Activated CD8-positive, alpha-beta memory T cell treated with anti-CD3 and anti-CD28 coated beads, Interleukin-2, amount 10 ng/mL, durations not matched to agents 7 days and 5 days (primary cell): ENCODE measurements at regions not wholly inside any gene's neighbourhood (a gene's known extent, or its start where the extent isn't known, plus 50 kb on each side); places are given as distances from the start of the nearest gene placed in this dataset.

Source experiments
- ATAC-seq: fragments of 150-1000 bp; cut with Tn5 transposase; one replicate; pipeline ENCODE4 v1.10.0; 2021; ENCODE audit warnings: moderate library complexity
- CTCF ChIA-PET: fragments of 350-600 bp; sonication (Branson Sonifier 250); formaldehyde crosslinking; loops from one replicate; lab custom pipeline; 2021; ENCODE audit warnings: antibody characterized with exemption; lab: Charles Lee
- DNase-seq: peaks from one replicate; pipeline ENCODE4 v3.0.0-alpha.2; 2020
- H3K27ac Mint-ChIP-seq: one replicate; pipeline ENCODE4 v1.8.0; 2021; ENCODE audit warnings: mild to moderate bottlenecking, mixed read lengths
- H3K27me3 Mint-ChIP-seq: one replicate; pipeline ENCODE4 v1.8.0; 2021; ENCODE audit warnings: mixed read lengths
- H3K36me3 Mint-ChIP-seq: one replicate; pipeline ENCODE4 v1.8.0; 2021; ENCODE audit warnings: mild to moderate bottlenecking, mixed read lengths
- H3K4me1 Mint-ChIP-seq: one replicate; pipeline ENCODE4 v1.8.0; 2021; ENCODE audit warnings: mixed read lengths
- H3K4me3 Mint-ChIP-seq: one replicate; pipeline ENCODE4 v1.8.0; 2021; ENCODE audit warnings: mild to moderate bottlenecking, moderate library complexity, mixed read lengths
- H3K9me3 Mint-ChIP-seq: one replicate; pipeline ENCODE4 v1.8.0; 2022; ENCODE audit warnings: low read depth, mixed read lengths

DNA sequence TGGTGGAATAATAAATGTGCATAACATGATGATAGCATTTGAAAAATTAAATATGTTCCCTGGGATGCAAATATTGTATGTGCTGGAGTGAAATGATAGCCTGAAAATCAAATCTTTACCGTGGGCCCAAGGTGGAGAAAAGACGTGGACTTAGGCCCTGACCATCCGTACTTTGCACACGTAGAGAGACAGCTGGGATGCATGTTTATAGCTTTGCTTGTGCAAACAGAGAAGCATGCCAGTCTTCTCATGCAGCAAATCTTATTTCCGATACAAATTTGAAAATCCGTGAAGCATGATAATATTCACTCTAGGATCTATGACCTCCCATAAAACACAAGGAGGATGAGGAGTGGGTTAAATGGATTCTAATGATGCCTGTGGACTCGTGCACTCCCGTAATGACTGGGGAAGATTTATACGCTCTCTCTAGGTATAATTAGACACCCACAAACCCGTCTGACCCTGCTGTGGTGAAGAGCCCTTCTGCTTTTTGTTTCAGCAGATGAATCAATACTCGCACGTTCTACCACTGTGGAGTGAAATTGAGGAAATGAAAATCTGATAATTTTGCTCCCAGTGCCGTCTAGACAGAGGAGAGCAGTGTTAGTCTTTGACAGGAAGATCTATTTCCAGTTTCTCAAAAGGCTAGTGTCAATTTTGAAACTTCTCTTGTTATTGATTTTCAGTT is 810.3 kb upstream of the SALL3 start:
- no peaks in the 10 kb centered on the region for H3K9me3 Mint-ChIP-seq
- H3K27ac Mint-ChIP-seq = no peak overlapping the region
- DNase-seq (no peak), ATAC-seq (no peak)
- CTCF ChIA-PET = no interaction called here
- H3K4me3 Mint-ChIP-seq = no peak overlapping the region
- H3K36me3 Mint-ChIP-seq = no peaks in the 10 kb centered on the region
- H3K27me3 Mint-ChIP-seq = no peaks in the 10 kb centered on the region
- H3K4me1 Mint-ChIP-seq = no peaks in the 10 kb centered on the region

DNA sequence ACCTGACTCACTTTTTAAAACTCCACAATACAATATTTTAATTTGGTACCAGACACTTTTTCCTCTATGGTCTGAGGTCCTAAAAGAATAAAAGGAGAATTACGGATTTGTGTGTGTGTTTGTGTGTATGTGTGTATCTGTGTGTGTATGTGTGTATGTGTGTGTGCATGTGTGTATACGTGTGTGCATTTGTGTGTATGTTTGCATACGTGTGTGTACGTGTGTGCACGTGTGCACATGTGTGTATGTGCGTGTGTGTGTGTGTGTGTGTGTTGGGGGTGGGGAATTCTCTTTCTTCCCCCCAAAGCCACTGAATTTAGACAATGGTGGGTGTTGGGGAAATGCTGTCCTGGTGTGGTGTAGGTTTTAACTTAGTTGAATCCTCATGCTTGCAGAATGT is 807.7 kb upstream of the SALL3 start:
- Mint-ChIP-seq H3K27ac (no peak overlapping the region), H3K36me3 (no peaks in the 10 kb centered on the region), H3K4me3 (no peak overlapping the region), H3K9me3 (peaks cover 3% of the 10 kb centered on the region), H3K4me1 (no peaks in the 10 kb centered on the region), H3K27me3 (no peaks in the 10 kb centered on the region)
- ATAC-seq (no peak), DNase-seq (no peak)
- CTCF ChIA-PET = no interaction called here

DNA sequence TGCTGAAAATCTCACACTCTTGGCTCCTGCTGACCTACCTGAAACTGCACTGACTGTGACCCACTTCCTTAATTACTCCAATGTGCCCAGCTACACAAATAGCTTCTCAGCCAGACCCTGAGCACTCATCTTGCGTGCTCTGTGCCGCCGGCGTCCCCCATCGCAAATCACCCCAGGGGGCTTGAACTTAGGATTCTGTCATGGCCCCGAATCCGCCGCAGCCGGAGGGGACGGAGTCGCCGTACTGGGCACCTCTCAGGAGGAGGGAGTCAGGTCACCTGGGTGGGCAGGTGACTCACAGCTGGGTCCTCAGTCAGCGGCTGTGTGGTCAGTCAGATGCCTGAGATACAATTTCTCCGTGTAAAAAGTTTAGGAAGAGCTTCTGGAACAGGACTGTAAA is 804.9 kb upstream of the SALL3 start:
- H3K9me3 Mint-ChIP-seq = peaks cover 6% of the 10 kb centered on the region
- ATAC-seq (no peak), DNase-seq (no peak)
- H3K4me3 Mint-ChIP-seq = no peak overlapping the region
- no peaks in the 10 kb centered on the region for H3K36me3 Mint-ChIP-seq
- H3K4me1 Mint-ChIP-seq = no peaks in the 10 kb centered on the region
- no peak overlapping the region for H3K27ac Mint-ChIP-seq
- H3K27me3 Mint-ChIP-seq = no peaks in the 10 kb centered on the region
- CTCF ChIA-PET = no interaction called here

DNA sequence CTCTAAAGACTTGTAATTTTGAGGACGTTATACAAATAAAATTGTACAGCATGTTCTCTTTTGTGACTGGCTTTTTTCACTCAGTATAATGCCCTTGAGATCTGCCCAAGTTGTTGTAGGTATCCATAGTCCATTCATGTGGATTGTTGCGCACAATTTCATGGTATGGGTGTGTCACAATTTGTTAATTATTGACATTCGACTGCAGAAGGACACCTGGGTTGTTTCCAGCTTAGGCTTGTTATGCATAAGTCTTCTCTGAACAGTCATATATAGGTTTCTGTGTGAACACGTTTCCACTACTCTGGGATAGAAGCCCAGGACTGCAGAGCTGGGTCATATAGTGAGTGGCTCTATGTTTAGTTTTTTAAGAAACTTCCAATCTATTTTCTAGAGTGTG is 800.8 kb upstream of the SALL3 start:
- Mint-ChIP-seq H3K27me3 (no peaks in the 10 kb centered on the region), H3K4me1 (no peaks in the 10 kb centered on the region), H3K9me3 (peaks cover 11% of the 10 kb centered on the region), H3K4me3 (no peak overlapping the region), H3K36me3 (no peaks in the 10 kb centered on the region), H3K27ac (no peak overlapping the region)
- ATAC-seq (no peak), DNase-seq (no peak)
- CTCF ChIA-PET = no interaction called here

DNA sequence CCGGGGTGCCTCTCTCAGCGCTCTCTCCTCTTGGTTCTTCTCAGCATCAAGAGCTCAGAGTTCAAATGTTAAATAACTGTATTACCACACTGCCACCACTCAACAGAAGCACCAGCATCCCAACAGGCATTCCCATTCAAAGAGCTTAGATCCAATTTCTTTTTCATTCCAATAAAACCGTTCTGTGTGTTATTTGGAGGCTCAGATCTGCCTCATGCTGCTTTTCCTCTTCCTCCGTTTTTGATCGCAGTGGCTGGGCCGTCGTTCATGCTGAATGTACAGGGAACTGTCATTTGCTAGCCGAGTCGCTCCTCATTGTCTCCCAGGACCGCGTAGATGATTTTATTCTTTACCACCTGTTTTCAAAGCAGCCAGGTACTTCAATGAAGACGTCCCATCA is 798.9 kb upstream of the SALL3 start:
- H3K36me3 Mint-ChIP-seq = no peaks in the 10 kb centered on the region
- H3K27me3 Mint-ChIP-seq = no peaks in the 10 kb centered on the region
- DNase-seq (no peak), ATAC-seq (no peak)
- CTCF ChIA-PET = no interaction called here
- H3K4me3 Mint-ChIP-seq = no peak overlapping the region
- peaks cover 10% of the 10 kb centered on the region for H3K9me3 Mint-ChIP-seq
- no peaks in the 10 kb centered on the region for H3K4me1 Mint-ChIP-seq
- no peak overlapping the region for H3K27ac Mint-ChIP-seq

DNA sequence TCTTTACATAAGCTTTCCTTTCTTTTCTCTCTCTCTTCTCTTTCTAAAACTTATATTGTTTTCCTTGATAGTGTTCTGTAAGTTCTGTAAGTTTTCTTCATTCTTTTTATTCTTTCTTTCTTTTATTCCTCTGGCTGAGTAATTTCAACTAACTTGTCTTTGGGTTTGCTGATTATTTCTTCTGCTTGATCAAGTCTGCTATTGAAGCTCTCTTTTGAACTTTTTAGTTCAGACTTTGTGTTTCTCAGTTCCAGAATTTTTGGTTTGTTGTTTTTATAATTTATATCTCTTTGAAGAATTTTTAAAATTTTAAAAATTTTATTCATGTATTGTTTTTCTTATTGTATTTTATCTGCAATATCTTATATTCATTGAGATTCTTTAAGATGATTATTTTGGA is 795.8 kb upstream of the SALL3 start:
- no peaks in the 10 kb centered on the region for H3K36me3 Mint-ChIP-seq
- H3K27me3 Mint-ChIP-seq = no peaks in the 10 kb centered on the region
- DNase-seq (no peak), ATAC-seq (no peak)
- H3K27ac Mint-ChIP-seq = no peak overlapping the region
- no peaks in the 10 kb centered on the region for H3K4me1 Mint-ChIP-seq
- CTCF ChIA-PET = no interaction called here
- H3K9me3 Mint-ChIP-seq = peaks cover 5% of the 10 kb centered on the region
- no peak overlapping the region for H3K4me3 Mint-ChIP-seq

DNA sequence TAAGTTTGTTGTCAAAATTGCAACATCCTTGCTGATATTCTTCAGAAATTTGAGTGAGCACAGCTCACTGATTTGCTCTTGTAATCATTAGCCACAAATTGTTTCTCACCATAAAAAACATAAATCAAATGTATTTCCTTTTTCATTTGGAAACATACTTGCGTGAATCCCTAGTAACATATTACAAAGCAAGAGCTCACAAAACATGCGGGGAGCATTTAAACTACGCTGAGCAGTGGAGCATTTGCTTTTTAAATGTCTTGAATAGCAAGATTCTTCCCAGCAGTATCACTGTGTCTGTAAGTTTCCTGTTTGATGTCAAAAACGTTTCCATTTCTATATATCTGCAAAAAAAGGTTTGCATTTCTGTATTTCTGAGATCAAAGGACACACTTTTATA is 788.3 kb upstream of the SALL3 start:
- Mint-ChIP-seq H3K4me3 (no peak overlapping the region), H3K9me3 (peaks cover 2% of the 10 kb centered on the region), H3K27me3 (no peaks in the 10 kb centered on the region), H3K4me1 (no peaks in the 10 kb centered on the region), H3K27ac (no peak overlapping the region), H3K36me3 (no peaks in the 10 kb centered on the region)
- ATAC-seq (no peak), DNase-seq (no peak)
- CTCF ChIA-PET = no interaction called here

DNA sequence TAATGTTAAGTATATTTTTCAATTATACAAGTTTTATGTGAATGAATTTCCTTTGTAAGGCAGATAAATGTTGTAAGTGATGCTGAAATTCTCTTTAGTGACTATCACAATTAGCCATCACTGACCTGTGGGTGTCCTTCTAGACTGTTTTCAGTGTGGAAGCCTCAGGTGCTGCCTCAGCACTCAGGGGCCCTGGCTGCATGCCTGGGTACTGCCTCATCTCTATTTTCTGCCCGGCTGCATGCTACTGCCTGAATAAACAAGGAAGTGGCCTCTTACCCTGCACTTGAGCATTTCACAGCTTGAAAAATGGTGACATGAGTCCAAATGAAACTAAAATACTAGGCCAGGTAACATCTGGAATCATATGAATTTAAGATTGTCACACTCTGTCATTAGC is 787.6 kb upstream of the SALL3 start:
- Mint-ChIP-seq H3K4me3 (no peak overlapping the region), H3K36me3 (no peaks in the 10 kb centered on the region), H3K27ac (no peak overlapping the region), H3K27me3 (no peaks in the 10 kb centered on the region), H3K4me1 (no peaks in the 10 kb centered on the region), H3K9me3 (peaks cover 2% of the 10 kb centered on the region)
- DNase-seq (no peak), ATAC-seq (no peak)
- CTCF ChIA-PET = no interaction called here

DNA sequence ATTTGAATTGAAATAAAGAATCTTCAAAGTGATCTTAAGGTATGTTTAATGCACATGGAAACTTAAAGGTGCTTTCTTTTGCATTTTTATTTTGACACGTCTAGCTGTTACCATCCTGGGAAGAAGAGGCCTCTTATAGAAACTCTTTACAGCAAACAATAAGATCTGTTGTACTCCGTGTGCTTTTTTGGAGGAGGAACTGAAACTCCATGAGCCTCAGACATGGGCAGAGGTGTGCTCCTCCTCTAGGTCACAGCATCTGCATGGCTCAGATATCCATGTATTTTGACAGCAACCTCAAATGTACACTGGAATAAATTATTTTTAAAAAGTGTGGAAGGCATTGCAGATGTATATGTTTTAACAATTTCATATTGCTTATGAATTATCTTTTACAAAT is 783.3 kb upstream of the SALL3 start:
- Mint-ChIP-seq H3K4me1 (no peaks in the 10 kb centered on the region), H3K4me3 (no peak overlapping the region), H3K27ac (no peak overlapping the region), H3K27me3 (no peaks in the 10 kb centered on the region), H3K36me3 (no peaks in the 10 kb centered on the region), H3K9me3 (peaks cover 7% of the 10 kb centered on the region)
- ATAC-seq (no peak), DNase-seq (no peak)
- CTCF ChIA-PET = no interaction called here

DNA sequence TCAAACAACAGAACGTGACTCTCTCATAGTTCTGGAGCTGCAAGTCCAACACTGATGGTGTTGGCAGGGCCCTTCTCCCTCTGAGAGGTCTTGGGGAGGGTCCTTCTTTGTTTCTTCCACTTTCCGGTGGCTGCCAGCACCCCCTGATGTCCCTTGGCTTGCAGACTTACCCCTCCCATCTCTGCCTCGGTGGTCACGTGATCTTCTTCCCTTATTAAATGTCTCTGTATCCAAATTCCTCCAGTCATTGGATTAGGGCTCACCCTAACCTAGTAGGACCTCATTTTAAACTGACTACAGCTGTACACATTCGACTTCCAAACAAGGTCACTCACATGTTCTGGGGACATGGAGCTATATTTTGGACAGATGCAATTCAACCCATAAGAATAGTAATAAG is 780.6 kb upstream of the SALL3 start:
- no peak overlapping the region for H3K4me3 Mint-ChIP-seq
- no peaks in the 10 kb centered on the region for H3K27me3 Mint-ChIP-seq
- ATAC-seq (no peak), DNase-seq (no peak)
- peaks cover 14% of the 10 kb centered on the region for H3K9me3 Mint-ChIP-seq
- no peak overlapping the region for H3K27ac Mint-ChIP-seq
- H3K4me1 Mint-ChIP-seq = no peaks in the 10 kb centered on the region
- H3K36me3 Mint-ChIP-seq = no peaks in the 10 kb centered on the region
- CTCF ChIA-PET = no interaction called here

DNA sequence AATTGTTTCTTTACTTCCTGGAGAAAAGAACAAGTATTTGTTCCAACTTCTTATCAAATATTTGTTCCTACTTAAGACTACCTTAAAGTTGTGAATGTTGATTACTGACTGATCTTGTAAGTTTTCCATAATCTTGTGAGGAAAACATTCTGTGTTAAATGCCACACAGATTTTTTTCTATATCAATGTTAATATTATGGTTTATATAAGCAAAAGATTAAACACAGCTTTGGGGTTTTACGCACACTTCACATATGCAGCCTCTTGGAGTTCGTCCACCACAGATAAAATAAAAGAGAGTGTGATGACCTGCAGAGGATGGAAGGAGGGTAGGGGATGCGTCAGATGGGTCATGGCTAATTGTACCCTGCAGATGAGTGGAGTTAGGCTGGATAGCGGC is 780.0 kb upstream of the SALL3 start:
- Mint-ChIP-seq H3K27ac (no peak overlapping the region), H3K4me3 (no peak overlapping the region), H3K9me3 (peaks cover 14% of the 10 kb centered on the region), H3K27me3 (no peaks in the 10 kb centered on the region), H3K36me3 (no peaks in the 10 kb centered on the region), H3K4me1 (no peaks in the 10 kb centered on the region)
- CTCF ChIA-PET = no interaction called here
- DNase-seq (no peak), ATAC-seq (no peak)

DNA sequence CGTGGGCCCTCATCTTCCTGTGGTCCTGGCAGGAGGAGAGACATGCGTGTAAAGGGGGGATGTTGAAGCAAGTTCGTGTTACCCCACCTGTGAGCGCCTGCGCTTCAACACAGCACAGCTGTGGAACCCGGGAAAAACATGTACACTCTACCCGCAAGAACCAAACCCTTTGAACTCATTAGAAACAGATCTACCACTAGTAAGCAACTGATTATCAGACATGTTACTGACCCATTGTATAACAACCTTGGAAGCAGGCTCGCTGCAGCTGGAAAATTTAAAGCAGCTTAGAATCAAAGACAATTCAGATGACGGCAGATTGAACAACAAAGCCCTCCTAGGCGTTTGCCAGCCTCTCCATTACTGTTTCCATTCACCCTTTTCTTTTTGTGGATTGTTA is 771.7 kb upstream of the SALL3 start:
- Mint-ChIP-seq H3K27ac (no peak overlapping the region), H3K27me3 (no peaks in the 10 kb centered on the region), H3K4me3 (no peak overlapping the region), H3K36me3 (no peaks in the 10 kb centered on the region), H3K4me1 (no peaks in the 10 kb centered on the region), H3K9me3 (peaks cover 5% of the 10 kb centered on the region)
- no peak for ATAC-seq
- DNase-seq = no peak
- CTCF ChIA-PET = no interaction called here

DNA sequence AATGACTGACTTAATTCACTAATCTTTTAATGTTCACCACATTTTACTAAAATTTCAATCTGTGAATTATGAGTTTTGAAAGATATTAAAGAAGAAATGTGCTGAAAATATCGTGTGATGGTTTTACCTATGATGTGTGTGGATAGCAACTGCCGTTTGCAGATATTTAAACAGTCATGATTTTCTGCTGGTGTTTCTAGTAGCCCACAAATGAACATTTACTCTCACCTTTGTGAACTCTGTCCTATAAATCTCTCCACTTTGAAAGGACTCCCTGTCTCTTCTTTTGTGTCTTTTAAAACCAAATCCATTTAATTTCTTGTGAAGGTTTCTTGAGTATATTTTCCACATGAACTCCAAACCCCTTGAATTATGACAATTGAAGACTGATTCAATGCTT is 771.2 kb upstream of the SALL3 start:
- no peaks in the 10 kb centered on the region for H3K36me3 Mint-ChIP-seq
- CTCF ChIA-PET = no interaction called here
- H3K9me3 Mint-ChIP-seq = peaks cover 7% of the 10 kb centered on the region
- no peak overlapping the region for H3K27ac Mint-ChIP-seq
- DNase-seq = no peak
- H3K4me3 Mint-ChIP-seq = no peak overlapping the region
- no peaks in the 10 kb centered on the region for H3K4me1 Mint-ChIP-seq
- ATAC-seq = no peak
- H3K27me3 Mint-ChIP-seq = no peaks in the 10 kb centered on the region

DNA sequence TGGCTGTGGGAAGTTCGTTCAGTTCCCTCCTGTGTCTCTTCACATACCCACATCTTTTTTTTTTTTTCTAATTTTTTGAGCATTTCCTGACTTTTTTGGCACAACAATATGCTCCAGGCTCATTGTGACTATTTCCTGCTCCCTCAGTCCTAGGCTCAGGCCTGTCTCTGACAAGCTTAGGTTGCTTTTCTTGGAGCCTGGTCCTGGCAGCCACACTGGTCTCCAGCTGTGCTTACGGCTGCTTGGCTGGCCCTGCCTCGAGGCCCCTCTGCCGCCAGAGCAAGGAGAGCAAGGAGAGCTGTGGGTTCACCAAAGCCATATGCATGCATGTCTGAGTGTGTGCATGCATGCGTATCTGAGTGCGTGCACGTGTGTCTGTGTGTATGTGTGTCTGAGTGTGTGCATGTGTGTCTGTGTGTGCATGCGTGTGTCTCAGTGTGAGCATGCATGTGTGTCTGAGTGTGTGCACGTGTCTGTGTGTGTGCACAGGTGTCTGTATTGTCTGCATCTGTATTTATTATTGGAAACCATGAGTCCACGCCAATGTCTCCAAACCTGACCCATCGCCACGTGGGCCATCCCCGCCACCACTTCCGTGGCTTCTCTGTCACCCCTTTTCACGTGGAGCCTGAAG is 766.1 kb upstream of the SALL3 start:
- H3K27me3 Mint-ChIP-seq = no peaks in the 10 kb centered on the region
- CTCF ChIA-PET = no interaction called here
- H3K9me3 Mint-ChIP-seq = peaks cover 5% of the 10 kb centered on the region
- no peak overlapping the region for H3K27ac Mint-ChIP-seq
- H3K4me3 Mint-ChIP-seq = no peak overlapping the region
- ATAC-seq (no peak), DNase-seq (no peak)
- H3K4me1 Mint-ChIP-seq = no peaks in the 10 kb centered on the region
- H3K36me3 Mint-ChIP-seq = no peaks in the 10 kb centered on the region
